ENCODE measurements at regions not wholly inside any gene's neighbourhood (a gene's known extent, or its start where the extent isn't known, plus 50 kb on each side); places are given as distances from the start of the nearest gene placed in this dataset.

DNA sequence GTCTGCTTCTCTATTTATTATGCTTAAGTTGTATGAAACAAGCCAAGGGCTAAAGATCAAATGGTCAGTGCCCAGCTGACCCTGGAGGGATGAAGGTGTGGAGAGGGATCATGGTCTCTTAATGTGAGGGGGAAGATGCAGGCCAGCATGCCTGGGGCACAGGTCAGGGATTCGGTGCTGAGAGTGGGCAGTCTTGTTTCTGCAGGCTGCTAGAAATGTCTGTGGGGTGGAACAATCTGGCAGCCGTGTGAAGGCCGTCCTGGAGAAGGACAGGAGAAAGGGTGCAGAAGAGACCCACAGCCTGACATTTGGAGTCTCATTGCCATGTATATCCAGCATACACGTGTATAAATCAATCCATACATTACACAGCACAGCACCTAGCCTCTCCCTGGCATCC is 258.3 kb upstream of the MOCS1 start:
- no TSS peak for BruUV-seq (replicated peaks)
- intact Hi-C loops (cut with micrococcal nuclease; ENCODE audit: unreplicated experiment) (no loop called here), in situ Hi-C loops (cut with HindIII; ENCODE audit: extremely low pct_ligation_motif_present, low pct_unique_long_range_greater_than_20kb) (no loop called here)
- TF ChIP-seq, protein P1, sequence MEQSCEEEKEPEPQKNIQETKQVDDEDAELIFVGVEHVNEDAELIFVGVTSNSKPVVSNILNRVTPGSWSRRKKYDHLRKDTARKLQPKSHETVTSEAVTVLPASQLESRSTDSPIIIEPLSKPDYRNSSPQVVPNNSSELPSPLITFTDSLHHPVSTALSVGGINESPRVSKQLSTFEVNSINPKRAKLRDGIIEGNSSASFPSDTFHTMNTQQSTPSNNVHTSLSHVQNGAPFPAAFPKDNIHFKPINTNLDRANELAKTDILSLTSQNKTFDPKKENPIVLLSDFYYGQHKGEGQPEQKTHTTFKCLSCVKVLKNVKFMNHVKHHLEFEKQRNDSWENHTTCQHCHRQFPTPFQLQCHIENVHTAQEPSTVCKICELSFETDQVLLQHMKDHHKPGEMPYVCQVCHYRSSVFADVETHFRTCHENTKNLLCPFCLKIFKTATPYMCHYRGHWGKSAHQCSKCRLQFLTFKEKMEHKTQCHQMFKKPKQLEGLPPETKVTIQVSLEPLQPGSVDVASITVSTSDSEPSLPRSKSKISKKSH (CRISPR knock-in tag; IDR thresholded peaks at IDR 0.05; ENCODE audit: borderline replicate concordance) = no peak
- no peak for TF ChIP-seq RBAK (CRISPR knock-in tag; IDR thresholded peaks at IDR 0.05)
- TF ChIP-seq NFYB (CRISPR knock-in tag; IDR thresholded peaks at IDR 0.05) = no peak
- ATAC-seq (no peak), FAIRE-seq (no peak), DNase-seq (ENCODE audit: low spot score) (no peak)
- H3K9me3 ChIP-seq (ENCODE audit: low read length) = no peaks in the 10 kb centered on the region
- no peaks in the 10 kb centered on the region for H3K27me3 ChIP-seq (ENCODE audit: control insufficient read depth in 1 of 2, insufficient read depth in 2 of 2, low read length in 2 of 2)
- no peak overlapping the region for H3K4me3 ChIP-seq (replicated peaks in 1 of 3; ENCODE audit: insufficient read depth in 1 of 3, low read depth in 2 of 3, low read length in 3 of 3)
- no peaks in the 10 kb centered on the region for H3K4me1 ChIP-seq (ENCODE audit: insufficient read depth, low read length)
- H4K20me1 ChIP-seq (ENCODE audit: insufficient read depth, low read length) = no peaks in the 10 kb centered on the region
- 0% methylated on average over 4 of the region's 4 CpGs for WGBS (ENCODE audit: low lambda C conversion rate)
- H3K4me2 ChIP-seq (ENCODE audit: low read depth, low read length) = no peak overlapping the region
- H3K36me3 ChIP-seq (replicated peaks in 1 of 2; ENCODE audit: control insufficient read depth in 1 of 2, insufficient read depth in 2 of 2, low read length in 2 of 2) = no peaks in the 10 kb centered on the region
- no peaks in the 10 kb centered on the region for H3K79me2 ChIP-seq (ENCODE audit: insufficient read depth, low read length)
- H3K27ac ChIP-seq (ENCODE audit: extremely low read length, insufficient read depth, low read length) = no peak overlapping the region
- CTCF ChIA-PET (ENCODE audit: low intra/inter-chr PET ratio, low total read pairs) = no interaction called here
- H3K9ac ChIP-seq (ENCODE audit: insufficient read depth, low read depth, low read length) = no peak overlapping the region
- H2AFZ ChIP-seq (ENCODE audit: low read length) = no peak overlapping the region
- POLR2A ChIA-PET = no interaction called here

DNA sequence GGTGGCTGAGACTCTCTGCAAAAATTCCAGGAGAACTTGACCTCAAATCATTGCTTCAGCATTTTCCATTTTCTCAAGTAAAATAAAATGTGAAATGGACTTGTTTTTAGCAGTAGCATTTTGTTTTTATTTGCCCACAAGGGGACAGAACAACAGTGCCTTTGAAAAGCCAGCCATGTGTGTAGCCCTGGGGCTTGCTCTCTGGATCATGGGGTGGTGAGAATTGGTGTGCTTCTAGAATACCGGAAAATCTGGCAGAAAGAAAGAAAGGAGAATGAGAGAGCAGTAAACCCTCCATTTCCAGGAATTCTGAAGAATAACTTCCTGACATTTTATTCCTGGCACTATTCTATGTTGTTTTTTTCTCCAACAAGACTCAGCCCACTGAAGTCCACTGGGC is 254.7 kb upstream of the MOCS1 start:
- Histone ChIP-seq H3K36me3 (replicated peaks in 1 of 2; ENCODE audit: control insufficient read depth in 1 of 2, insufficient read depth in 2 of 2, low read length in 2 of 2) (no peaks in the 10 kb centered on the region), H3K27me3 (ENCODE audit: control insufficient read depth in 1 of 2, insufficient read depth in 2 of 2, low read length in 2 of 2) (no peaks in the 10 kb centered on the region), H3K9me3 (ENCODE audit: low read length) (peaks cover 28% of the 10 kb centered on the region), H3K4me3 (replicated peaks in 1 of 3; ENCODE audit: insufficient read depth in 1 of 3, low read depth in 2 of 3, low read length in 3 of 3) (no peak overlapping the region), H3K27ac (ENCODE audit: extremely low read length, insufficient read depth, low read length) (no peak overlapping the region), H4K20me1 (ENCODE audit: insufficient read depth, low read length) (no peaks in the 10 kb centered on the region), H2AFZ (ENCODE audit: low read length) (no peak overlapping the region), H3K4me1 (ENCODE audit: insufficient read depth, low read length) (no peaks in the 10 kb centered on the region), H3K79me2 (ENCODE audit: insufficient read depth, low read length) (no peaks in the 10 kb centered on the region), H3K4me2 (ENCODE audit: low read depth, low read length) (no peak overlapping the region), H3K9ac (ENCODE audit: insufficient read depth, low read depth, low read length) (no peak overlapping the region)
- ATAC-seq = no peak
- TF ChIP-seq KLF9 (CRISPR knock-in tag; IDR thresholded peaks at IDR 0.05; ENCODE audit: low read depth) (no peak), THRA (CRISPR knock-in tag; IDR thresholded peaks at IDR 0.05; ENCODE audit: borderline replicate concordance) (no peak), MEIS2 (CRISPR knock-in tag; IDR thresholded peaks at IDR 0.05) (no peak), ZNF670 (CRISPR knock-in tag; IDR thresholded peaks at IDR 0.05; ENCODE audit: borderline replicate concordance) (no peak), FOXM1 (CRISPR knock-in tag; IDR thresholded peaks at IDR 0.05) (no peak), ARNT (IDR thresholded peaks at IDR 0.05) (no peak), ZFP36 (IDR thresholded peaks at IDR 0.05; ENCODE audit: borderline replicate concordance, low read depth, low read length, partially characterized antibody) (no peak)
- TF ChIP-seq, protein P2, sequence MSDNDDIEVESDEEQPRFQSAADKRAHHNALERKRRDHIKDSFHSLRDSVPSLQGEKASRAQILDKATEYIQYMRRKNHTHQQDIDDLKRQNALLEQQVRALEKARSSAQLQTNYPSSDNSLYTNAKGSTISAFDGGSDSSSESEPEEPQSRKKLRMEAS (IDR thresholded peaks at IDR 0.05) = no peak
- POLR2A ChIA-PET = no interaction called here
- CTCF ChIA-PET (ENCODE audit: low intra/inter-chr PET ratio, low total read pairs) = no interaction called here
- FAIRE-seq = no peak
- intact Hi-C loops (cut with micrococcal nuclease; ENCODE audit: unreplicated experiment) (no loop called here), in situ Hi-C loops (cut with HindIII; ENCODE audit: extremely low pct_ligation_motif_present, low pct_unique_long_range_greater_than_20kb) (no loop called here)
- DNase-seq (ENCODE audit: low spot score) = no peak
- no TSS peak for BruUV-seq (replicated peaks)
- WGBS (ENCODE audit: low lambda C conversion rate) = 11% methylated on average over 1 of the region's 1 CpG
